ENCODE measurements at regions not wholly inside any gene's neighbourhood (a gene's known extent, or its start where the extent isn't known, plus 50 kb on each side); places are given as distances from the start of the nearest gene placed in this dataset.
A peak's percentile ranks its signal among the peaks of the same experiment; 100 is the strongest.
"Not testable (repeated sequence)": the region's sequence is repeated elsewhere in the genome, so short reads cannot be mapped to it uniquely, and the experiment has no call there.

- no peaks in the 10 kb centered on the region for H3K36me3 Mint-ChIP-seq
- no peak for DNase-seq
- H3K4me1 Mint-ChIP-seq: no peaks in the 10 kb centered on the region
- H3K4me3 Mint-ChIP-seq: no peak overlapping the region
- peaks cover 0 to 3% of the 10 kb centered on the region in 2 donors for H3K9me3 Mint-ChIP-seq
- H3K27me3 Mint-ChIP-seq: peaks cover 16 to 20% of the 10 kb centered on the region in 2 donors
- H3K27ac Mint-ChIP-seq: no peak overlapping the region
- ATAC-seq (replicated peaks): no peak
Observed at GRCh38 chr1:201639391-201639790, 100.5 kb downstream of the NAV1 start.

- H3K36me3 Mint-ChIP-seq: no peaks in the 10 kb centered on the region
- H3K27ac Mint-ChIP-seq: no peak overlapping the region
- H3K4me1 Mint-ChIP-seq: no peaks in the 10 kb centered on the region
- H3K9me3 Mint-ChIP-seq: peaks cover 0 to 3% of the 10 kb centered on the region in 2 donors
- DNase-seq: no peak
- peaks cover 16 to 20% of the 10 kb centered on the region in 2 donors for H3K27me3 Mint-ChIP-seq
- no peak for ATAC-seq (replicated peaks)
- no peak overlapping the region for H3K4me3 Mint-ChIP-seq
Observed at GRCh38 chr1:201639826-201640225, 100.9 kb downstream of the NAV1 start.

GRCh38 chr1:201640624-201641023 lies 101.7 kb downstream of the NAV1 start:
- no peaks in the 10 kb centered on the region for H3K4me1 Mint-ChIP-seq
- no peak overlapping the region for H3K4me3 Mint-ChIP-seq
- H3K36me3 Mint-ChIP-seq: no peaks in the 10 kb centered on the region
- H3K27me3 Mint-ChIP-seq: peaks cover 16 to 20% of the 10 kb centered on the region in 2 donors
- peaks cover 0 to 3% of the 10 kb centered on the region in 2 donors for H3K9me3 Mint-ChIP-seq
- no peak overlapping the region for H3K27ac Mint-ChIP-seq
- DNase-seq (no peak), ATAC-seq (replicated peaks) (no peak)

- ATAC-seq (replicated peaks) (no peak), DNase-seq (no peak)
- Mint-ChIP-seq H3K36me3 (no peaks in the 10 kb centered on the region), H3K4me1 (no peaks in the 10 kb centered on the region), H3K27me3 (peaks cover 20 to 24% of the 10 kb centered on the region in 2 donors), H3K9me3 (peaks cover 0 to 3% of the 10 kb centered on the region in 2 donors), H3K27ac (no peak overlapping the region), H3K4me3 (no peak overlapping the region)
Observed at GRCh38 chr1:201641524-201642253, 102.8 kb downstream of the NAV1 start.

GRCh38 chr1:201643835-201644104 lies 104.8 kb downstream of the NAV1 start:
- DNase-seq: no peak

GRCh38 chr1:201644197-201644596 lies 105.3 kb downstream of the NAV1 start:
- ATAC-seq (replicated peaks) (no peak), DNase-seq (no peak)
- H3K27me3 Mint-ChIP-seq: peaks cover 31 to 41% of the 10 kb centered on the region in 2 donors
- no peak overlapping the region for H3K4me3 Mint-ChIP-seq
- H3K36me3 Mint-ChIP-seq: no peaks in the 10 kb centered on the region
- H3K4me1 Mint-ChIP-seq: peaks cover 3 to 6% of the 10 kb centered on the region in 2 donors
- H3K9me3 Mint-ChIP-seq: peaks cover 0 to 3% of the 10 kb centered on the region in 2 donors
- H3K27ac Mint-ChIP-seq: no peak overlapping the region

More at GRCh38 chr1:201643835-201644104, 104.8 kb downstream of the NAV1 start:
- no peak for ATAC-seq (replicated peaks)
- no peak overlapping the region for H3K4me3 Mint-ChIP-seq
- peaks cover 31 to 41% of the 10 kb centered on the region in 2 donors for H3K27me3 Mint-ChIP-seq
- H3K36me3 Mint-ChIP-seq: no peaks in the 10 kb centered on the region
- no peak overlapping the region for H3K27ac Mint-ChIP-seq
- peaks cover 0 to 3% of the 10 kb centered on the region in 2 donors for H3K9me3 Mint-ChIP-seq
- H3K4me1 Mint-ChIP-seq: peaks cover 3 to 6% of the 10 kb centered on the region in 2 donors

- H3K9me3 Mint-ChIP-seq; DNase-seq; ATAC-seq (replicated peaks); H3K4me3 Mint-ChIP-seq; H3K27ac Mint-ChIP-seq; H3K36me3 Mint-ChIP-seq: not testable (repeated sequence)
- Mint-ChIP-seq H3K27me3 (peaks cover 38 to 48% of the 10 kb centered on the region in 2 donors), H3K4me1 (peaks cover 3 to 11% of the 10 kb centered on the region in 2 donors)
Observed at GRCh38 chr1:201645000-201645399, 106.1 kb downstream of the NAV1 start.

GRCh38 chr1:201645956-201646355 lies 107.0 kb downstream of the NAV1 start:
- H3K4me3 Mint-ChIP-seq: no peak overlapping the region
- H3K27me3 Mint-ChIP-seq: peaks cover 44 to 57% of the 10 kb centered on the region in 2 donors

GRCh38 chr1:201646411-201647022 lies 107.6 kb downstream of the NAV1 start:
- no peak for DNase-seq
- H3K9me3 Mint-ChIP-seq: peaks cover 0 to 3% of the 10 kb centered on the region in 2 donors
- H3K4me3 Mint-ChIP-seq: no peak overlapping the region
- H3K27ac Mint-ChIP-seq: no peak overlapping the region
- peaks cover 3 to 21% of the 10 kb centered on the region in 2 donors for H3K4me1 Mint-ChIP-seq
- no peaks in the 10 kb centered on the region for H3K36me3 Mint-ChIP-seq
- H3K27me3 Mint-ChIP-seq: peaks cover 46 to 63% of the 10 kb centered on the region in 2 donors
- ATAC-seq (replicated peaks): no peak

More at GRCh38 chr1:201645956-201646355, 107.0 kb downstream of the NAV1 start:
- H3K36me3 Mint-ChIP-seq: no peaks in the 10 kb centered on the region
- DNase-seq (no peak), ATAC-seq (replicated peaks) (no peak)
- H3K27ac Mint-ChIP-seq: no peak overlapping the region
- H3K9me3 Mint-ChIP-seq: peaks cover 0 to 3% of the 10 kb centered on the region in 2 donors
- peaks cover 3 to 21% of the 10 kb centered on the region in 2 donors for H3K4me1 Mint-ChIP-seq

GRCh38 chr1:201647094-201647493 lies 108.2 kb downstream of the NAV1 start:
- H3K27ac Mint-ChIP-seq: no peak overlapping the region
- no peaks in the 10 kb centered on the region for H3K36me3 Mint-ChIP-seq
- ATAC-seq (replicated peaks) (no peak), DNase-seq (no peak)
- peaks cover 46 to 66% of the 10 kb centered on the region in 2 donors for H3K27me3 Mint-ChIP-seq
- H3K4me3 Mint-ChIP-seq: no peak overlapping the region
- H3K9me3 Mint-ChIP-seq: peaks cover 0 to 3% of the 10 kb centered on the region in 2 donors
- peaks cover 3 to 21% of the 10 kb centered on the region in 2 donors for H3K4me1 Mint-ChIP-seq

GRCh38 chr1:201647722-201648065 lies 108.8 kb downstream of the NAV1 start:
- no peak overlapping the region for H3K4me3 Mint-ChIP-seq
- no peak overlapping the region for H3K27ac Mint-ChIP-seq
- H3K4me1 Mint-ChIP-seq: peaks cover 3 to 21% of the 10 kb centered on the region in 2 donors
- H3K36me3 Mint-ChIP-seq: no peaks in the 10 kb centered on the region
- peaks cover 41 to 60% of the 10 kb centered on the region in 2 donors for H3K27me3 Mint-ChIP-seq
- no peak for DNase-seq
- no peak for ATAC-seq (replicated peaks)
- H3K9me3 Mint-ChIP-seq: peaks cover 0 to 3% of the 10 kb centered on the region in 2 donors

GRCh38 chr1:201648066-201648906 lies 109.4 kb downstream of the NAV1 start:
- Mint-ChIP-seq H3K4me3 (peak overlapping the region; percentile 45 to 70), H3K4me1 (peaks cover 5 to 25% of the 10 kb centered on the region in 2 donors), H3K27ac (no peak overlapping the region), H3K9me3 (no peaks in the 10 kb centered on the region), H3K27me3 (peaks cover 36 to 54% of the 10 kb centered on the region in 2 donors), H3K36me3 (no peaks in the 10 kb centered on the region)
- ATAC-seq (replicated peaks) (peak in 1 of 2 donors; percentile 30), DNase-seq (no peak)

GRCh38 chr1:201648907-201649721 lies 110.2 kb downstream of the NAV1 start:
- Mint-ChIP-seq H3K4me3 (peak overlapping the region in 1 of 2 donors; percentile 26), H3K4me1 (peaks cover 8 to 28% of the 10 kb centered on the region in 2 donors), H3K36me3 (no peaks in the 10 kb centered on the region), H3K27ac (no peak overlapping the region), H3K27me3 (peaks cover 31 to 48% of the 10 kb centered on the region in 2 donors), H3K9me3 (no peaks in the 10 kb centered on the region)
- no peak for DNase-seq
- no peak for ATAC-seq (replicated peaks)
